ENCODE measurements at regions not wholly inside any gene's neighbourhood (a gene's known extent, or its start where the extent isn't known, plus 50 kb on each side); places are given as distances from the start of the nearest gene placed in this dataset.

GRCh38 chr4:144340931-144341330, 200.4 kb upstream of the GYPA start (continued):
- no peak for TF ChIP-seq HDAC6 (IDR thresholded peaks at IDR 0.05; ENCODE audit: low read depth, low read length)
- TF ChIP-seq CHD2 (IDR thresholded peaks at IDR 0.05; ENCODE audit: low read length), result no peak

Data from H1 (cell line).